ENCODE measurements at regions not wholly inside any gene's neighbourhood (a gene's known extent, or its start where the extent isn't known, plus 50 kb on each side); places are given as distances from the start of the nearest gene placed in this dataset.

GRCh38 chr9:96141128-96141474 lies 160.9 kb downstream of the HSD17B3 start:
- Histone ChIP-seq H4K20me1 (ENCODE audit: insufficient read depth, low read length) (no peaks in the 10 kb centered on the region), H3K4me3 (ENCODE audit: low read depth, low read length, poor library complexity, severe bottlenecking) (no peak overlapping the region), H3K9me2 (ENCODE audit: insufficient read depth, low read length) (no peaks in the 10 kb centered on the region), H2AFZ (ENCODE audit: low read length) (no peak overlapping the region), H3K27ac (ENCODE audit: low read depth, low read length, poor library complexity, severe bottlenecking) (no peak overlapping the region), H3K9me3 (ENCODE audit: low read length) (no peaks in the 10 kb centered on the region), H3K4me2 (ENCODE audit: low read length) (no peak overlapping the region), H3K79me2 (ENCODE audit: insufficient read depth, low read depth, low read length) (no peaks in the 10 kb centered on the region), H3K4me1 (ENCODE audit: insufficient read depth, low read length, poor library complexity, severe bottlenecking) (peaks cover 9% of the 10 kb centered on the region), H3K36me3 (ENCODE audit: insufficient read depth, low read length) (no peaks in the 10 kb centered on the region)
- TF ChIP-seq CTCF (conservative IDR thresholded peaks at IDR 0.05; ENCODE audit: low read length) (no peak), EZH2phosphoT487 (IDR thresholded peaks at IDR 0.05; ENCODE audit: borderline replicate concordance, low read depth, low read length) (no peak)
- BruUV-seq (replicated peaks), result no TSS peak
- ChIA-PET CTCF (ENCODE audit: unreplicated experiment) (no interaction called here), POLR2A (no interaction called here)
- DNase-seq (ENCODE audit: low spot score), result no peak
- intact Hi-C loops (cut with micrococcal nuclease; ENCODE audit: unreplicated experiment), result no loop called here

- Histone ChIP-seq H3K4me1 (ENCODE audit: insufficient read depth, low read length, poor library complexity, severe bottlenecking) (peaks cover 9% of the 10 kb centered on the region), H3K27ac (ENCODE audit: low read depth, low read length, poor library complexity, severe bottlenecking) (no peak overlapping the region), H3K9me3 (ENCODE audit: low read length) (no peaks in the 10 kb centered on the region), H3K36me3 (ENCODE audit: insufficient read depth, low read length) (no peaks in the 10 kb centered on the region), H3K9me2 (ENCODE audit: insufficient read depth, low read length) (no peaks in the 10 kb centered on the region), H3K79me2 (ENCODE audit: insufficient read depth, low read depth, low read length) (no peaks in the 10 kb centered on the region), H2AFZ (ENCODE audit: low read length) (no peak overlapping the region), H3K4me2 (ENCODE audit: low read length) (no peak overlapping the region), H4K20me1 (ENCODE audit: insufficient read depth, low read length) (no peaks in the 10 kb centered on the region), H3K4me3 (ENCODE audit: low read depth, low read length, poor library complexity, severe bottlenecking) (no peak overlapping the region)
- POLR2A ChIA-PET, result no interaction called here
- BruUV-seq (replicated peaks), result no TSS peak
- intact Hi-C loops (cut with micrococcal nuclease; ENCODE audit: unreplicated experiment), result no loop called here
- TF ChIP-seq EZH2phosphoT487 (IDR thresholded peaks at IDR 0.05; ENCODE audit: borderline replicate concordance, low read depth, low read length), result no peak
- TF ChIP-seq CTCF (conservative IDR thresholded peaks at IDR 0.05; ENCODE audit: low read length), result no peak
- CTCF ChIA-PET (ENCODE audit: unreplicated experiment), result no interaction called here
- DNase-seq (ENCODE audit: low spot score), result no peak
These were observed 161.5 kb downstream of the HSD17B3 start for GRCh38 chr9:96140296-96141127.

GRCh38 chr9:96139592-96140295 lies 162.2 kb downstream of the HSD17B3 start:
- H3K9me3 ChIP-seq (ENCODE audit: low read length), result no peaks in the 10 kb centered on the region
- ChIA-PET CTCF (ENCODE audit: unreplicated experiment) (no interaction called here), POLR2A (interaction anchor here (2.2 kb wide), 1 partner anchor 11 kb away, joined by 6 read pairs; no protein-coding TSS in a partner anchor)
- no peak overlapping the region for H2AFZ ChIP-seq (ENCODE audit: low read length)
- no peaks in the 10 kb centered on the region for H4K20me1 ChIP-seq (ENCODE audit: insufficient read depth, low read length)
- H3K79me2 ChIP-seq (ENCODE audit: insufficient read depth, low read depth, low read length), result no peaks in the 10 kb centered on the region
- H3K4me2 ChIP-seq (ENCODE audit: low read length), result no peak overlapping the region
- no peaks in the 10 kb centered on the region for H3K36me3 ChIP-seq (ENCODE audit: insufficient read depth, low read length)
- intact Hi-C loops (cut with micrococcal nuclease; ENCODE audit: unreplicated experiment), result no loop called here
- no peak for TF ChIP-seq EZH2phosphoT487 (IDR thresholded peaks at IDR 0.05; ENCODE audit: borderline replicate concordance, low read depth, low read length)
- no peak overlapping the region for H3K27ac ChIP-seq (ENCODE audit: low read depth, low read length, poor library complexity, severe bottlenecking)
- H3K9me2 ChIP-seq (ENCODE audit: insufficient read depth, low read length), result no peaks in the 10 kb centered on the region
- no peak overlapping the region for H3K4me3 ChIP-seq (ENCODE audit: low read depth, low read length, poor library complexity, severe bottlenecking)
- BruUV-seq (replicated peaks), result no TSS peak
- peaks cover 9% of the 10 kb centered on the region for H3K4me1 ChIP-seq (ENCODE audit: insufficient read depth, low read length, poor library complexity, severe bottlenecking)
- no peak for DNase-seq (ENCODE audit: low spot score)
